Loucy (cell line): ENCODE measurements at regions not wholly inside any gene's neighbourhood (a gene's known extent, or its start where the extent isn't known, plus 50 kb on each side); places are given as distances from the start of the nearest gene placed in this dataset.
"Not testable (repeated sequence)": the region's sequence is repeated elsewhere in the genome, so short reads cannot be mapped to it uniquely, and the experiment has no call there.

Experiments
- H2AFZ ChIP-seq: fragments of 200-600 bp; sonication (generic); 2 replicates; pipeline ENCODE4 v1.6.0; 2016; ENCODE audit warnings: antibody characterized with exemption, mild to moderate bottlenecking, low read length, moderate library complexity
- H3F3A ChIP-seq: fragments of 200-600 bp; 2 replicates; pipeline ENCODE4 v1.6.0; 2016; ENCODE audit warnings: antibody characterized with exemption, low read depth, mild to moderate bottlenecking
- H3K27me3 ChIP-seq: fragments of 200-600 bp; sonication (generic); 2 replicates; pipeline ENCODE4 v1.6.1; 2014; ENCODE audit warnings: low read length, mild to moderate bottlenecking; ENCODE audit not compliant: insufficient read depth, poor library complexity, severe bottlenecking
- H3K36me3 ChIP-seq: fragments of 200-600 bp; sonication (generic); 2 replicates; pipeline ENCODE4 v1.6.1; 2016; ENCODE audit warnings: low read length; ENCODE audit not compliant: insufficient read depth
- H3K4me1 ChIP-seq: fragments of 200-600 bp; sonication (generic); 2 replicates; pipeline ENCODE4 v1.5.1; 2014; ENCODE audit warnings: low read length, mild to moderate bottlenecking; ENCODE audit not compliant: insufficient read depth, poor library complexity, severe bottlenecking
- H3K4me2 ChIP-seq: fragments of 200-600 bp; sonication (generic); 2 replicates; pipeline ENCODE4 v1.6.0; 2014; ENCODE audit warnings: antibody characterized with exemption, low read length, low read depth, mild to moderate bottlenecking; ENCODE audit not compliant: poor library complexity, severe bottlenecking
- H3K4me3 ChIP-seq: fragments of 200-600 bp; sonication (generic); 2 replicates; pipeline ENCODE4 v1.5.1; 2014; ENCODE audit warnings: low read length, mild to moderate bottlenecking, mixed read lengths; ENCODE audit not compliant: poor library complexity, severe bottlenecking
- H3K79me2 ChIP-seq: fragments of 200-600 bp; sonication (generic); 2 replicates; pipeline ENCODE4 v1.6.1; 2014; ENCODE audit warnings: low read length; ENCODE audit not compliant: insufficient read depth
- H3K9ac ChIP-seq: fragments of 200-600 bp; sonication (generic); 2 replicates; pipeline ENCODE4 v1.6.0; 2014; ENCODE audit warnings: mild to moderate bottlenecking, low read depth, low read length, moderate library complexity; ENCODE audit not compliant: poor library complexity, severe bottlenecking
- H3K9me2 ChIP-seq: fragments of 200-600 bp; sonication (generic); replicated peaks from 2 replicates; pipeline ENCODE4 v1.6.1; 2016; ENCODE audit warnings: low read depth, low read length, mixed read lengths
- H3K9me3 ChIP-seq: fragments of 200-600 bp; sonication (generic); 2 replicates; pipeline ENCODE4 v1.6.1; 2014; ENCODE audit warnings: mild to moderate bottlenecking, antibody characterized with exemption, low read length, low read depth; ENCODE audit not compliant: insufficient read depth
- H4K20me1 ChIP-seq: fragments of 200-600 bp; sonication (generic); 2 replicates; pipeline ENCODE4 v1.6.0; 2014; ENCODE audit warnings: antibody characterized with exemption, low read length, mild to moderate bottlenecking; ENCODE audit not compliant: insufficient read depth, poor library complexity, severe bottlenecking
- EZH2phosphoT487 ChIP-seq: fragments of 200-600 bp; IDR thresholded peaks from 2 replicates; pipeline ENCODE4 v1.6.1; 2018; ENCODE audit warnings: antibody characterized with exemption, mild to moderate bottlenecking, moderate library complexity, borderline replicate concordance
- TF ChIP-seq, protein P1 (sequence below): fragments of 200-600 bp; sonication (generic); conservative IDR thresholded peaks from 2 replicates; pipeline ENCODE4 v1.5.1; 2014; ENCODE audit warnings: mild to moderate bottlenecking, antibody characterized with exemption, low read length

- TF ChIP-seq EZH2phosphoT487: no peak
- TF ChIP-seq, protein P1, sequence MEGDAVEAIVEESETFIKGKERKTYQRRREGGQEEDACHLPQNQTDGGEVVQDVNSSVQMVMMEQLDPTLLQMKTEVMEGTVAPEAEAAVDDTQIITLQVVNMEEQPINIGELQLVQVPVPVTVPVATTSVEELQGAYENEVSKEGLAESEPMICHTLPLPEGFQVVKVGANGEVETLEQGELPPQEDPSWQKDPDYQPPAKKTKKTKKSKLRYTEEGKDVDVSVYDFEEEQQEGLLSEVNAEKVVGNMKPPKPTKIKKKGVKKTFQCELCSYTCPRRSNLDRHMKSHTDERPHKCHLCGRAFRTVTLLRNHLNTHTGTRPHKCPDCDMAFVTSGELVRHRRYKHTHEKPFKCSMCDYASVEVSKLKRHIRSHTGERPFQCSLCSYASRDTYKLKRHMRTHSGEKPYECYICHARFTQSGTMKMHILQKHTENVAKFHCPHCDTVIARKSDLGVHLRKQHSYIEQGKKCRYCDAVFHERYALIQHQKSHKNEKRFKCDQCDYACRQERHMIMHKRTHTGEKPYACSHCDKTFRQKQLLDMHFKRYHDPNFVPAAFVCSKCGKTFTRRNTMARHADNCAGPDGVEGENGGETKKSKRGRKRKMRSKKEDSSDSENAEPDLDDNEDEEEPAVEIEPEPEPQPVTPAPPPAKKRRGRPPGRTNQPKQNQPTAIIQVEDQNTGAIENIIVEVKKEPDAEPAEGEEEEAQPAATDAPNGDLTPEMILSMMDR: no peak
- no peak overlapping the region for H3K9ac ChIP-seq
- no peak overlapping the region for H2AFZ ChIP-seq
- H3K79me2 ChIP-seq: no peaks in the 10 kb centered on the region
- no peaks in the 10 kb centered on the region for H4K20me1 ChIP-seq
- no peaks in the 10 kb centered on the region for H3K36me3 ChIP-seq
- H3K9me2 ChIP-seq: no peaks in the 10 kb centered on the region
- H3K4me2 ChIP-seq: no peak overlapping the region
- H3F3A ChIP-seq: no peaks in the 10 kb centered on the region
- no peaks in the 10 kb centered on the region for H3K27me3 ChIP-seq
- no peak overlapping the region for H3K4me3 ChIP-seq
- H3K4me1 ChIP-seq: no peaks in the 10 kb centered on the region
- H3K9me3 ChIP-seq: no peaks in the 10 kb centered on the region
Measured at GRCh38 chr6:126206504-126207246, 133.2 kb upstream of the CENPW start.

DNA sequence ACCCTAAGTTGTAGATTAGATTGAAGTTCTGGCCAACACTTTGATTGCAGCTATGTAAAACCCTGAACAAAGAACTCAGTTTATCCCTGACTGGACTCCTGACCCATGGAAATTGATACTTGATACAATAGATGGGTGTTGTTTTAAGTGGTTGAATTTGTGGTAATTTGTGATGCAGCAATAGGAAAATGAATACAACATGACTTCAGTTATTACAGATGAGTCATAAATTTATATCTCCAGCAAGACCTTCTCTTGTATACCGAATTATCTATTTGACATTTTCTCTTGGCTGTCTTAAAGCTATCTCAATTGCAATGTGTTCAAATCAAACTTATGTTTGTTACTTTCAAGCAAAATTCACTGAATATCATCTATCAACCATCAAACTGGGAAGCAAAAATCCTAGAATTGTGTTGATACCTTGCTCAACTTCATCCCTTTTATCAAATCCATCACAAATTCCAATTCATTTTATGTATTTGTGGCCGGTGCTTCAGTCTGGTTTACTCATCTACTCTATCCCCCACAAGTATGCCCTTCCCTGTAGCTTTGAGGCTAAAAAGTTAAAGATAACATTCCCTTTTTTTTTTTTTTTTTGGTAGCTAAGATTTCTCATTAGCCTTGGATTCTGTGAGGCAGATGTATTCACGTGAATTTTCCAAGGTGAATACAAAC, 129.4 kb upstream of the CENPW start:
- Histone ChIP-seq H3K9me3 (no peaks in the 10 kb centered on the region), H3K9ac (no peak overlapping the region), H3K36me3 (no peaks in the 10 kb centered on the region), H3K27me3 (no peaks in the 10 kb centered on the region), H3K9me2 (no peaks in the 10 kb centered on the region), H3K4me2 (no peak overlapping the region), H3K4me1 (no peaks in the 10 kb centered on the region), H3F3A (no peaks in the 10 kb centered on the region), H3K4me3 (no peak overlapping the region), H4K20me1 (no peaks in the 10 kb centered on the region), H2AFZ (0 out of 2 replicates have a peak overlapping the region, but pooled peaks have one; percentile 29), H3K79me2 (no peaks in the 10 kb centered on the region)
- no peak for TF ChIP-seq EZH2phosphoT487
- TF ChIP-seq, protein P1: no peak

GRCh38 chr6:126217497-126217896, 122.4 kb upstream of the CENPW start:
- Histone ChIP-seq H3K9ac (no peak overlapping the region), H3K9me2 (no peaks in the 10 kb centered on the region), H3K36me3 (no peaks in the 10 kb centered on the region), H3K9me3 (0 out of 2 replicates have a peak, but pooled peaks cover 2% of the 10 kb centered on the region), H3K4me3 (no peak overlapping the region), H3K79me2 (no peaks in the 10 kb centered on the region), H2AFZ (no peak overlapping the region), H3K4me2 (no peak overlapping the region), H3F3A (no peaks in the 10 kb centered on the region), H4K20me1 (no peaks in the 10 kb centered on the region), H3K4me1 (no peaks in the 10 kb centered on the region), H3K27me3 (no peaks in the 10 kb centered on the region)
- TF ChIP-seq, protein P1: no peak
- TF ChIP-seq EZH2phosphoT487: no peak

GRCh38 chr6:126220901-126221300, 119.0 kb upstream of the CENPW start:
- not testable (repeated sequence) for H4K20me1 ChIP-seq, H2AFZ ChIP-seq, H3K4me1 ChIP-seq, H3F3A ChIP-seq, H3K36me3 ChIP-seq, H3K4me3 ChIP-seq, H3K9me3 ChIP-seq, H3K4me2 ChIP-seq, H3K27me3 ChIP-seq, H3K9ac ChIP-seq, H3K79me2 ChIP-seq, H3K9me2 ChIP-seq
